ENCODE measurements at regions not wholly inside any gene's neighbourhood (a gene's known extent, or its start where the extent isn't known, plus 50 kb on each side); places are given as distances from the start of the nearest gene placed in this dataset.

- FAIRE-seq = no peak
- Histone ChIP-seq H4K20me1 (replicated peaks; ENCODE audit: control insufficient read depth, insufficient read depth, low read length) (no peaks in the 10 kb centered on the region), H3K4me1 (replicated peaks in 1 of 2; ENCODE audit: control insufficient read depth in 2 of 2, insufficient read depth in 2 of 2, low read length in 2 of 2) (no peaks in the 10 kb centered on the region), H3K9ac (ENCODE audit: insufficient read depth in 1 of 2, low read depth in 2 of 2, low read length in 2 of 2) (no peak overlapping the region), H3K9me1 (ENCODE audit: control insufficient read depth, insufficient read depth, low read length) (no peaks in the 10 kb centered on the region), H3K4me3 (no peak overlapping the region), H3K27ac (ENCODE audit: extremely low read depth, low read depth, low read length) (no peak overlapping the region), H3K4me2 (ENCODE audit: insufficient read depth, low read length) (no peak overlapping the region), H3K9me3 (replicated peaks; ENCODE audit: control insufficient read depth, insufficient read depth, low read depth, low read length) (no peaks in the 10 kb centered on the region), H3K79me2 (ENCODE audit: control insufficient read depth, insufficient read depth, low read length) (no peaks in the 10 kb centered on the region), H2AFZ (ENCODE audit: low read depth, low read length) (no peak overlapping the region), H3K27me3 (ENCODE audit: control insufficient read depth in 2 of 2, insufficient read depth in 2 of 2, low read length in 2 of 2) (no peaks in the 10 kb centered on the region), H3K36me3 (ENCODE audit: control insufficient read depth, insufficient read depth, low read length) (no peaks in the 10 kb centered on the region)
- WGBS (ENCODE audit: insufficient coverage, low coverage, missing lambda C conversion rate) = 3% methylated on average over 4 of the region's 4 CpGs
- in situ Hi-C loops (cut with MboI) (no loop called here), intact Hi-C loops (cut with micrococcal nuclease) (no loop called here)
- no peak for ATAC-seq
- ChIA-PET CTCF (ENCODE audit: low intra/inter-chr PET ratio) (no interaction called here), POLR2A (no interaction called here)
- no peak for DNase-seq (ENCODE audit: extremely low read depth in 1 of 4, low spot score in 3 of 4)
- no TSS peak for BruUV-seq (replicated peaks)
- TF ChIP-seq PYGO2 (tag; IDR thresholded peaks at IDR 0.05) (no peak), TAF9B (IDR thresholded peaks at IDR 0.05; ENCODE audit: partially characterized antibody) (no peak), SOX6 (IDR thresholded peaks at IDR 0.05) (no peak), PRDM10 (IDR thresholded peaks at IDR 0.05; ENCODE audit: partially characterized antibody) (no peak), ATF3 (IDR thresholded peaks at IDR 0.05) (no peak), ATF3 (CRISPR knock-in tag; conservative IDR thresholded peaks at IDR 0.05) (no peak), HDAC8 (tag; IDR thresholded peaks at IDR 0.05) (no peak), ZNF609 (CRISPR knock-in tag; IDR thresholded peaks at IDR 0.05; ENCODE audit: borderline replicate concordance) (no peak), ZNF586 (CRISPR knock-in tag; conservative IDR thresholded peaks at IDR 0.05) (no peak), ILK (tag; IDR thresholded peaks at IDR 0.05; ENCODE audit: borderline replicate concordance, low read depth) (no peak), ZSCAN32 (CRISPR knock-in tag; IDR thresholded peaks at IDR 0.05) (no peak)
Observed at GRCh38 chr12:39033782-39034181, 128.4 kb upstream of the CPNE8 start.

Measured in K562 (cell line).